Stimulated activated CD4-positive, alpha-beta T cell treated with anti-CD3 and anti-CD28 coated beads, Interleukin-4, amount 100 ng/mL, for 1 hour (primary cell): ENCODE measurements at regions not wholly inside any gene's neighbourhood (a gene's known extent, or its start where the extent isn't known, plus 50 kb on each side); places are given as distances from the start of the nearest gene placed in this dataset.

ENCODE experiments used
- DNase-seq: peaks from one replicate; pipeline ENCODE4 v3.0.0-alpha.2; 2020

GRCh38 chr3:56890448-56891091 lies 88.8 kb upstream of the ARHGEF3 start:
- DNase-seq, result no peak

DNA sequence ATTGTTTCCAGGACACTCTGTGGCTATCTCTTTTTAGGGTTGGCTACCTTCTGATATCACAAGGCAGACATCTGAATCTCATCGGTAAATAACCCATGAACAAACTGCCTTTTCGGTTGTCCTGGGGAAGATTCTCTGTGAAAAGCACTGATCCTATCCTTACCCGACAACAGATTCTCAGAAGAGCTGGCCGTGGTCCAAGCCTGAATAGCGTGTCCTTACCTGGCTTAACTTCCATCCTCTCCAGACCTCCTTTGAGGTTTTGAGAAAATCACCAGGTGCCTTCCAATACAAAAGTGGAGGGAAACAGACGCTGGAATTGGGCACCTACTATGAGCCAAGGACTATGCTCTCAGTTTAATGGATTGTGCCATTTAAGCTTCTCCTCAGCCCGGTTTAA lies 87.4 kb upstream of the ARHGEF3 start:
- DNase-seq, result no peak

GRCh38 chr3:56887402-56888025 lies 85.8 kb upstream of the ARHGEF3 start:
- no peak for DNase-seq

GRCh38 chr3:56886314-56886713 lies 84.6 kb upstream of the ARHGEF3 start:
- no peak for DNase-seq

DNA sequence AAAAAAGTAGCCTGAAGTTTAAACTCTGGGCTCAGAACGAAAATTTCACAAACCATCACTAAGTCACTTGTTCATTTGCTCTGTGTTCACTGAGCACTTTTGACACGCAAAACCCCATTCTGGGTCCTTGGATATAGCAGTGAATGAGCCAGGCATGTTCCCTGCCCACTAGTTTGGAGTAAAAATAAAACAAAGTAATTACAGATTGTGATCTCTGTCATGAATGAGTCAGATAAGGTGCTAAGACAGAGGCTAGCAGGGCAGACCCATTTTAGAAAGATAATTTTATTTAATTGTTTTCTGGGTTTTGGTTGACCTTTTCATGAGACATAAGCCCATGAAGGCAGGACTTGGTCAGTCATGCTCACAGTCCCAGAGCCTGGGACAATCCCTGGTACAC lies 84.1 kb upstream of the ARHGEF3 start:
- no peak for DNase-seq

DNA sequence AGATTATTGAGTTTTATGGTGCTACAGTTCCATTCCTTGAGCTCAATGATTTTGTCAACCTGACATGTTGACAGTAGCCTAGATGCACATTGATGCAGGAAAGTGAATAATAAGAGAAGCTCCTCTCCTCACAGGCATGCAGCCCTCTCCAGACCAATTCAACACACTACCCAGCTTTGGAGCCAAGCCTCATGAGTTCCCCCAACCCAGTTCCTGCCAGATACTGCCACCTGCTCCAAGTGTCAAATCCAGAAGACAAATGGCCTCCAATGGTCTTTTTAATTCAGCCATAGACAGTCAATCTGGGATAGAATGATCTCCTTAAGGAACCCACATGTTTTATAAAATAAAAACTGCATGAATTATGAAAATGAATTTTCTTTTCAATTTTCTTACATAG lies 83.7 kb upstream of the ARHGEF3 start:
- no peak for DNase-seq

DNA sequence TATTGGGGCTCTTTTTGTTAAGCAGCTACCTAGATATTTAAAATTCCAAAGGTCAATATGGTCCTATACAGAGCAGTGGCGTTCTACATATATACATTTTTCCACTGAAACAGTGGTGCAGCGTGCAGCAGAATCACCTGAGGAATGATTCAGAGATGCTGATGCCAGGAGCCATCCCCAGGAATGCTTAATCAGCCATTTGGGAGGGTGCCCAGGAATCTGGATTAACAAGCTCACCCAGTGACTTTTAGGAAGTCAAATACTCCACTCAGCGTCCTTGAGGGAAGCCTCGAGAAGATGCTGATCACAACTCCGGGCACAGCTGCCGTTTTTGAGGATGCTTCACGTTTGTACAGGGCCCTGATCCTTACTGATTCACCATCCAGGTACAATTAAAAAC lies 82.6 kb upstream of the ARHGEF3 start:
- no peak for DNase-seq

- no peak for DNase-seq
Observed at GRCh38 chr3:56883828-56884227, 82.1 kb upstream of the ARHGEF3 start.

DNA sequence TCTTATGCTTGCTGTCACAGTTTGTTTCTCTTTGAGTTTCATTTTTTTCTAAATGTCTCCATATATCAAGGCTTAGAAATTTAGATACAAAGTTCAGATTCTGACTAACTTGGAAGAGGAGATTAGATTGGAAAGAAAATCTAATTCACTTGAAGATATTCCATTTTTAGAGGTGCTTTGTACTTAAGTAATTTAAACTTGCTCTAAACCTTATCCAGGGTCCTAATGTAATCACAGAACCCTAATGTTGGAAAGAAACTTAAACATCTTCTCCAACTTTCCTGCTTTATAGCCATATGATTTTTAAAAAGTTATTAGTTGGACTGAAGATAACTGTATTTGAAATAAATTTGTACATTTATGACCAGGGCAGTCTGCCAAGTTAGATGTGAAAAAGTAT lies 81.1 kb upstream of the ARHGEF3 start:
- DNase-seq, result no peak

DNA sequence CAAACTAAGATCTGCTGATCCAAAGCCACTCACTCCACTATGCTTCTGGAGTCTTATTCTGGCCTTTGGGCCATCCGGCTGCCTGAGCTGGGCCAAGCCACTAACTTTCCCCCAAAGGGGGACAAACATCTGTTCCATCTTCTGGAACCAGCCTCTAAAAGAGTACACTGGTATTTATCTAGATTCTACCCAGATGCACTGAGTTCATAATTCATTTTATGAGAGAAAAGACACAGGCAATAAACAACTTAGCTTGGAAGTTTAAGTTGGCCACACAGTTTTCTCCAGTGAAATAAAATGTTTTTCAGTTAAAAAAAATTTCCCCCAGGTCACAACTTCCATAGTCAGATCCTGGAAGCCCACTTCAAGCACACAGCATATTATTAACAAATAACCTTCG lies 80.1 kb upstream of the ARHGEF3 start:
- DNase-seq, result no peak

- no peak for DNase-seq
Observed at GRCh38 chr3:56880720-56881575, 79.2 kb upstream of the ARHGEF3 start.

DNA sequence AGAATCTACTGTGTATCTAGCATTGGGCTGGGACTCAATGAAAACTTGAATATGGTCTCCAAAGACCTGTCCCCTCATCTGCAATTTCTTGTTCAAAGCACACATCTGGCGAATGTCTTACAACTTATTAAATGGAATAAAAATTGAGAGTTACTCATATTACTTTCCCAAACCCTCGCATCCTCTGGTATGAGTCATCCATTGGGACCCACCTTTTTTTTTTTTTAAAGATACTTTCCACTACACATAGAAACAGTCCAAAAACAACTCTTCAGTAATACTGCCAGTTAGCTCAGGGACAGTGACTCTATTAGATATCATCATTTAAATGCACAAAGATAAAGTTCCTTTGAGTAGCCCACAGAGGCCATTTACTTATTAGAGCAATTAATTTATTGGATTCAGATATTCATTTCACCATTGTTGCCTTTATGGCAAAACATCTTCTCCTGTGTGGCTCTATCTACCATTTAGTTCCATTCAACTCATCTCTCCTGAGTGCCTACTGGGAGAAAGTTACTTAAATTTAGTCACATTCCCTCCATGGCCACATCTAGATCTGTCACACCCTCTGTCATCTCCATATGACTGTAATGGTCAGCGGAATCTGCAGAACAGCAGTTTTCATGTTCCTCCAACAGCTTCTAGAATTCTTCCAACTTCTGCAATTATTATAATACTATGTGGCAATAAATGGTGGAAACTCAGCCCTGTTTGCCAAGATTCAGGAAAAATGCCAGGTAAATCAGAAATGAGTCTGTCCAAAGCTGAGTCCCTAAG lies 77.9 kb upstream of the ARHGEF3 start:
- no peak for DNase-seq

DNA sequence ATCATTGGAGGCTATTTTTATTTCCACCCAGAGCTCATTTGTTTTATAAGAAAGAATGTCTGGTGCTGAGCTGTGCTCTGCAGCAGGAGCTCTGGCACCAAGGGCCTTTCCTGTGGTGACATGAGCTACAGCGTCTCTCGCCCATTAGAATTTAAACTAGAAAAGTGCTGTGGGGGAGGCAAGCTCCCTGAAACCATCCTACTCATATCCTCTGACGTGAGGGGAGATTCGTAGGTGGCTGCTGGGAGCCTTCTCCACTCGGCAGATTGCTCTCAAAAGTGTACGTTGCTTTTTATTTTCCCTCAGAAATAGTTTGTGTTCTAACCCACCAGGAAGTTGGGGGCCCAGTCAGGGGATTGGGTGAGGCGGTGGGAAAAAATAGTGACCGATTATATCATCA lies 76.3 kb upstream of the ARHGEF3 start:
- DNase-seq, result peak; percentile 52

- DNase-seq, result no peak
Observed at GRCh38 chr3:56876916-56877315, 75.2 kb upstream of the ARHGEF3 start.

DNA sequence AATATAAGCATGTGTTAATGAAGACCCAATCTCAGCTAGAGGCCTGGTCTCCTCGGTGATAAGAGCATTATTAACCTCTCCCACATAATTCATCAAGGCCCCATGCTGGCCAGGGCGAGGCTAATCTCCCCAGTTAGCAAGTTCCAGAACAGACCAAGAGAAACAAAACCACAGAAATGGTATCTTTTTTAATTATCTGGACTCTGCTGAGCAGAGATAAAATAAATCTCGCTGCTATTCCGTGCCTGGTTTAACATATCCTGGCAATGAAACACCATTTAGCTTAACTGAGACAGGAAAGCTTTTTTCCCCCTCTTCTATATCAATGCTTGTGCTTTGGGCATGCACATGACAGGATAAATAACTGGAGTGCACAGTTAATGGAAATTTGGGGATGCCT lies 72.5 kb upstream of the ARHGEF3 start:
- DNase-seq, result no peak

GRCh38 chr3:56870436-56870835 lies 68.7 kb upstream of the ARHGEF3 start:
- DNase-seq, result no peak

DNA sequence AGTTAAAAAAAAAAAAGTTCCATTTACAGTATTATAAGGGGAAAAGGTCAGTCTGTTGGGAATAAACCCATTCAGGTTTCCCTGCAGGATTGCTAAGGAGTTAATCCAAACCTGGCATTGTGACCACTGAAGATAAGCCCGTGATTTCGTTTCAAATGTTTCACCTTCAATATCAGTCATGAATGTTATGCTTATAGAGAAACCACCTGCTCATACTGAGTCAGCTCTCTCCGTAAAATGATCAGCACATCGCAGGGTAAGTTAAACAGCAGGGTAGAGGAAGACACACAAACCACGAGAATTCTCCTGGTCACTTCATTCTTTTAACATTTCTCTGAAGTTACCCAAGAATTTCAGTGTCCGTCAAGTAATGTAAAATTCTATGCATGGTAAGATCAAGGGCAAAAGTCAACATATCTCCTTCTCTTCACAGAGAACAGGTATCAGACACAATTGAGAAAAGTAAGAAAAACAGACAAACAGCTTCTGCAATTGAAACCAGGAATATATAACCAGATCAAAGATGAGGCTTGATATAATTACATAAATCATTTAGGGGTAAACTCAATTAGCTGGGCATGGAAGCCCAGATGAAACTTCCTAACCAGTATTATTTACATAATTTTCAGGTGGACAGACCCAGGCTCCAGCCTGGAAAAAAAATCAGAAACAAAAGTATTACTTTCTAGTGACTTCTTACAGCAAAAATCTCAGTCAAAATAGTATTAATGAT lies 67.6 kb upstream of the ARHGEF3 start:
- DNase-seq, result no peak

DNA sequence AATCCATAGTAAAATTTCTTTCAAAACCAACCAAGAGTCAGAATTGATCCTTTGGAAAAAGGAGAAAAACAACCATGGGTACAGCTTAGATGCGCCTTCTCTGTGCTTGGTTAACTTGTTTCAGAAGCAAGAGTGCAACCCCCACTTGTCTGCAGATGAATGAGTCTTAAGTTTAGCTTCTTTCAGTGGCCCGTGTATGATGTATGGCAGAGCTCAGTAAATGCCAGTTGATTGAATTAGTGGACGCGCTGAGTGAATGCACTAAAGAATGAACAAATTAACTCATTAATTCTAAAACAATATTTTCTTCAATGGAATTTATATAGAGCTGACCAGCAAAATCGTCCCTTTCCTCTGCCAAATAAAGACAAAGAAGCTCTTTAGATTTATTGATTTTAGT lies 67.0 kb upstream of the ARHGEF3 start:
- DNase-seq, result no peak

- no peak for DNase-seq
Observed at GRCh38 chr3:56867671-56868070, 65.9 kb upstream of the ARHGEF3 start.

DNA sequence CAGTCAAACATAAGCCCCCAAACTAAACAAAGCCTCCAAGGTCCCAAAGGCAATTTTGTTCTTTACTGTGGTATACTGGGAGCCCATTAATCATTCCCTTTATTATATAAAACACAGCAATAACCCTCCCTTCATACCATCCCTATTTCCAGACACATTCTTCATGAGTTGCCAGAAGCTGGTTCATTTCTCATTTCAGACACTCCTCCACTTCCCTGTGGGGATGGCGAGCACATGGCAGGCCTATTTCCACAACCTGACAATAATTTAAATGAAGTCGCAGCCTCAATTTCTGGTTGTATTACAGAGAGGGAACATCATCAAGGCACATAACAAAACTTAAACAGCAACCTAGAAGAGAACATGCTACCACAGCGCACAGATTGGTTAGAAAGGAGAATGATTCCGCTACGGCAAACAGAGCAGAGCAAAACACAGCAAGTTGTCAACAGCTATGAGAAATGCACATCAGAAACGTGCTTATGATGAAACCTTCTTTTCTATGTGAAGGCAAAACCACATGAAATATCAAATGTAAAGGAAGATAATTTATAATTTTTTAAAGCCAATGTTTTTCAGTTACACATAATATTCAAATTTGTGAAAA lies 63.3 kb upstream of the ARHGEF3 start:
- no peak for DNase-seq

GRCh38 chr3:56864090-56864489 lies 62.3 kb upstream of the ARHGEF3 start:
- peak; percentile 34 for DNase-seq
